ENCODE measurements at regions not wholly inside any gene's neighbourhood (a gene's known extent, or its start where the extent isn't known, plus 50 kb on each side); places are given as distances from the start of the nearest gene placed in this dataset.
"Not testable (repeated sequence)": the region's sequence is repeated elsewhere in the genome, so short reads cannot be mapped to it uniquely, and the experiment has no call there.

GRCh38 chr10:130261766-130262165 is 125.6 kb downstream of the GLRX3 start:
- no peak for DNase-seq

GRCh38 chr10:130263289-130263688 is 127.1 kb downstream of the GLRX3 start:
- DNase-seq, result peak in 1 of 3 donors; percentile 11

GRCh38 chr10:130265542-130265941 is 129.4 kb downstream of the GLRX3 start:
- no peak for DNase-seq

- DNase-seq, result no peak
Observed at GRCh38 chr10:130282492-130283218, 146.5 kb downstream of the GLRX3 start.

GRCh38 chr10:130283219-130283545 is 147.0 kb downstream of the GLRX3 start:
- no peak for DNase-seq

- DNase-seq, result not testable (repeated sequence)
Observed at GRCh38 chr10:130295761-130296160, 159.6 kb downstream of the GLRX3 start.

GRCh38 chr10:130300608-130301020 is 164.4 kb downstream of the GLRX3 start:
- peak in 2 of 3 donors; percentile 4 to 8 for DNase-seq

- peak in 2 of 3 donors; percentile 7 to 17 for DNase-seq
Observed at GRCh38 chr10:130301021-130301892, 165.1 kb downstream of the GLRX3 start.

DNA sequence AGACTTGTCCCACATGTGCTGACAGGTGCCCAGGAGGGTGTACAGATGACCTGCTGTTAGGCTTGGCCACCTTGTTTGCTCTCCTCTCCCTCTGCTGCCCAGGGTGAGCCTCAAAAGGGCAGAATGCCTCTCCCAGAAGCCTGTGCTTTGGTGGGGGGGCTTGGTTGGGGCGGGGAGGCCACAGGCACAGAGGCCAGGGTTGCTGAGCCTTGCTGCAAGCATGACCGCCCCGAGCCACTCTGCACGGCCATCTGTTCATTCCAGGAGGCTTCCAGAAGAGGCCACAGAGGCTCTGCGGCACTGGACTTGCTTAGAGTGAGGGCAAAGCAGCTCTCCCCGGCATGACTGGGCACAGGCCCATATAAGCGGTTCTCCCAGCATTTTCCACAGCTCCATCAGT is 190.8 kb downstream of the GLRX3 start:
- no peak for DNase-seq

DNA sequence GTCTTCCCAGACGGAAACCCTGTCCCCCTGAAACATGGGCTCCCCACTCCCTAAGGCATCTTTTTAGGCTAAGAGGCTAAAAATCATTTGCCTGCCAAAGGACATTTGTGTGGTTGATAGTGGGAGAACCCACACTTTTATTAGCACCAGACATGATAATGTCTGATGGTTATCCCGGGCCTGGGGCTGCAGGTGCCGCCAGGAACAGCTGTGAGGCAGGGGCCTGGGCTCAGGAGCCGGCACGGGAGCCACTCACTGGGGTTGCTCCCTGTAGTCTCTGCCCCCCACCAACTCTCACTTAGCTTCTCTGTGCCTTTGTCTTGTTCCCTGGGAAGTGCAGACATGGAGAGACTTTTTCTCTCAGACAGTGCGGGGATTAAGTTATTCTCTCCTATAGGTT is 193.6 kb downstream of the GLRX3 start:
- no peak for DNase-seq

DNA sequence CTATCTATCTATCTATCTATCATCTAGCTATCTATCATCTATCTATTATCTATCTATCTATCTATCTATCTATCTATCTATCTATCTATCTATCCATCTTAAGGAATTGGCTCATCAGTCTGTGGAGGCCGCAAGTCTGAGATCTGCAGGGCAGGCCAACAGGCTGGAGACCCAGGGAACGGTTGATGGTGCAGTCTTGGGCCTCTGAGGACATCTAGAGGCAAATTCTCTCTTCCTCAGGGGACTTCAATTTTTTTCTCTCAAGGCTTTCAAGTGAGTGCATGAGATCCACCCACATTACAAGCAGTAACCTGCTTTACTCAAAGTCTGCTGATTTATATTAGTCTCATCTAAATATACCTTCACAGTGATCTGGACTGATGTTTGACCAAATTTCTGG is 197.0 kb downstream of the GLRX3 start:
- DNase-seq, result no peak

GRCh38 chr10:130335336-130335735 is 199.1 kb downstream of the GLRX3 start:
- DNase-seq, result no peak

- DNase-seq, result no peak
Observed at GRCh38 chr10:130336617-130337304, 200.6 kb downstream of the GLRX3 start.

GRCh38 chr10:130337305-130337640 is 201.1 kb downstream of the GLRX3 start:
- no peak for DNase-seq

- DNase-seq, result no peak
Observed at GRCh38 chr10:130337696-130338635, 201.8 kb downstream of the GLRX3 start.

DNA sequence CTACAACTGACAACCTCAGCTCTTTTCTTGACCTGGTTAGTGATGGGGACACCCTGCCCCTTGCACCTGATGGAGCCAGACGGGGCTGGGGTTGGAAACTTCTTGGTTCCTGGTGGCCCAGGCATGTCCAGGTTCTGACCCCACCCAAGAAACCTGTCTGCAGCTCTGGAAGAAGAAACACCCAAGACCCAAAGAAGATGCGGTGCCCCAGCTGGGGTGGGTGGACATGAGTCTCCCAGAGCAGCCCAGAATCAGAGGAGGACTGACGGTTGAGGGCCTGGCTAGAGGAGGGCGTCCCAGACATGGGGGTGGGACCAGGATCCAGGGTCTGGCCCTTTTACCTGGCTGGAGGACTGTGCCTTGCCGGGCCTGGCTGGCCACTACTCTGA is 202.4 kb downstream of the GLRX3 start:
- DNase-seq, result no peak

DNA sequence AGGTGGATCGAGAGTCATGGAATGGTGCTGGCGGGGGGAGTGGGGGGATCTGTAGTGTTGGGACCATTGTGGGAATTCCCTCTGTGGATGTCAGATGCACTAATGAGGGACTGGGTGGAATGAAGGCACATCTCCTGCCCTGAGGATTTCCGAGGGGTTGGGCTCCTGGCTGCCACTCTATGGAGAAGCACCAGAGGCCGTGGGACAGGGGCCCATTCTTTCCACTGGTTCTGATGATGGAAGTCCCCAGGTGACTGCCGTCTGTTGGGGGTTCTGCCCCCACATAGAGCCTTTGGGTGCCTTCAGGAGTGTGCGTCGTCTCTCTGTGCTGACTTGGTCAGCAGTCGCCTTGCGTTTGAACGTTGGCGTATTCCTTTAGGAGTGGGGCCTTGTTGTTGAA is 202.9 kb downstream of the GLRX3 start:
- DNase-seq, result no peak

DNA sequence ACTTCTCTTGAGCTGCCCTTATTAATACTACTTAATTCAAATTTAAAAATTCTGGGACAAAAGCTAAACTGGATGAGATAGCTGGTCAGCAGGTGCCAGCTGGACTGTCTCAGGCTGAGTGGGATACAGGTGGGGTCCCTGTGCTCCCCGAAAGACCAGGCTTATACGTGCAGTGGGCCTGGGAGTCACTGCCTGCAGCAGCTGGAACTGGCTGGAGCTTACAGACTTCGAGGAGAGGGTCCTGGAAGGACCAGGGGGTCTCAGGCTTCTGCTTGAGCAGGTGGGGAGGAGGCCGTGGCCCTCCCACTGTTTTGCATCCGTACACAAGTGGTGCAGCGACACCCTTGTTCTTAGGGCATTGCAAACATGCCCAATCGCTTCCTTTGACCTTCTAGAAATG is 203.7 kb downstream of the GLRX3 start:
- DNase-seq, result no peak

DNA sequence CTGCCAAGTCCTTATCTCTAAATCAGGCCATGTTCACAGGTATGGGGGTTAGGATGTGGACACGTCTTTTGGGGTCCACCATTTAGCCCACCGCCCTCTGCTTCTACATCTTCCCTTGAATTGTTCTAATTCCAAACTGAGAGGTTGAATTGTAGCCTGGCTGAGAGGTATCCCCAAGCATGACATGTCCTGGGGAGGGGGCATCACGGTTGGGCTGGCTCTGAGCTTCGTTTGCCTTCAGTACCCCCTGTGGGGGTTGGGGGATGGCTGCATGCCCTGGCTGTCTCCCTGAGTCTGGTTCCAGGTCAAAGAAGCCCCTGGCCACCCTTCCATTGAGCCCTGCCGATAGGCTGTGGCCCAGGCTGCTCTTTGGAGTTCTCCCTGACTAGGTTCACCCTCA is 204.6 kb downstream of the GLRX3 start:
- DNase-seq, result no peak

DNA sequence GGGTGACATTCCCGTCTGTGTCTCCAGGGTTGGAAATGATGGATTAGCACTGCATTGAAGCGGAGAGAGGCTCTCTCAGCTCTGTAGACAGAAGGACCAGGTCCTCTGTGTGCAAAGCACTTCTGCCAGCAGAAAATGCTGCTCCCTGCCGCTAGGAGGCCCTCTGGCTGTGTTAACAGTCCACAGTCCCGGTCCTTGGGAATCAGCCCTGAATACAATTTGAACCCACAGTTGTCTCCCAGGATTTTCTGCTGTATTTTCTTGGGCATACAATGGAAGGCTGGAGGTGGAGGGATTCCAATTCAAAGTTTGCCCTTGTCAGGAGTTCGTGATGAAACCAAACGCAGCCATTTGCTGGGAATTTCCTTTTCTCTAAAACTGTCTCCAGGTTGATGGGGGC is 205.2 kb downstream of the GLRX3 start:
- peak in 1 of 3 donors; percentile 13 for DNase-seq

DNA sequence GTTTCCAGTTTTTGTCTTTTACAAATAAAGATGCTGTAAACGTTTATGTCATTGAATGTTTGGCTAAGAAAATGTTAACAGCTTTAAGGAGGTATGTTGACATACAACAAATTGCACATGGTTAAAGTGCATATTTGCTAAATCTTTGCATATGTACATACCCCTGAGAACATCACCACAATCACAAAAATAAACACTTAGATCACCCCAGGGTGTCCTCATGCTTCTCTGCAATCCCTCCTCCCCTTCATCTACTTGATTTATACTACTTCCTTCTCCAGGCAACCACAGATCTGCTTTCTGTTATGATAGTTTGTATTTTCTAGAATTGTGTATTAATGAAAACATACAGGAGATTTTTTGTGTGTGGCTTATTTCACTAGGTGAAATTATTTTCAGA is 209.5 kb downstream of the GLRX3 start:
- no peak for DNase-seq

DNA sequence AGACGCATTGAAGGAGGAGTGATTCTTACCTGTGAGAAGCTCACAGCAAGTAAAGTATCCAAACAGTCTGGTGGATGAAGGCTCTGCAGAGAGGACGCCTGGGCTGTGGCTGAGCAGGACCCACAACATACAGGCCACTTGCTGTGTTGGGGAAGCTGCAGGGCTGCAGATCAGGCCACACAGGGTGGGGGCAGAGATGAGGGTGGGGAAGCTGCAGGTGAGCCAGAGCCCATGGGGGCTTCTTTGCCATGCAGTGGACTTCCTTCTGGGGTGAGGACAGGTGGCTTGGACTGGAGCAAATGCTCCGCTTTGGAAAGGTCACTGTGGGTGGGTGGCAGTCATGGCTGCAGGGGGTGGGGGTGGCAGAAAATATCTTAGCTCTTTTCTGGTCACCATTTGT is 214.8 kb downstream of the GLRX3 start:
- DNase-seq, result no peak

Data from muscle of back (tissue), 3 donors.